ENCODE measurements at regions not wholly inside any gene's neighbourhood (a gene's known extent, or its start where the extent isn't known, plus 50 kb on each side); places are given as distances from the start of the nearest gene placed in this dataset.

- no peak for FAIRE-seq
- Histone ChIP-seq H3K4me1 (replicated peaks in 1 of 2; ENCODE audit: control insufficient read depth in 2 of 2, insufficient read depth in 2 of 2, low read length in 2 of 2) (no peaks in the 10 kb centered on the region), H3K9me1 (ENCODE audit: control insufficient read depth, insufficient read depth, low read length) (no peaks in the 10 kb centered on the region), H3K9me3 (replicated peaks; ENCODE audit: control insufficient read depth, insufficient read depth, low read depth, low read length) (no peaks in the 10 kb centered on the region), H3K4me2 (ENCODE audit: insufficient read depth, low read length) (no peak overlapping the region), H4K20me1 (replicated peaks; ENCODE audit: control insufficient read depth, insufficient read depth, low read length) (no peaks in the 10 kb centered on the region), H3K36me3 (ENCODE audit: control insufficient read depth, insufficient read depth, low read length) (no peaks in the 10 kb centered on the region), H3K79me2 (ENCODE audit: control insufficient read depth, insufficient read depth, low read length) (no peaks in the 10 kb centered on the region), H3K4me3 (no peak overlapping the region), H3K9ac (ENCODE audit: insufficient read depth in 1 of 2, low read depth in 2 of 2, low read length in 2 of 2) (no peak overlapping the region), H3K27me3 (ENCODE audit: control insufficient read depth in 2 of 2, insufficient read depth in 2 of 2, low read length in 2 of 2) (peaks cover 0 to 2% of the 10 kb centered on the region in 2 experiments; a peak in 3 of 5 replicates), H3K27ac (ENCODE audit: extremely low read depth, low read depth, low read length) (no peak overlapping the region), H2AFZ (ENCODE audit: low read depth, low read length) (no peak overlapping the region)
- ATAC-seq = no peak
- CTCF ChIA-PET (ENCODE audit: low intra/inter-chr PET ratio) = no interaction called here
- no peak for DNase-seq (ENCODE audit: extremely low read depth in 1 of 4, low spot score in 3 of 4)
- no TSS peak for BruUV-seq (replicated peaks)
- intact Hi-C loops (cut with micrococcal nuclease) = no loop called here
- TF ChIP-seq JUND (IDR thresholded peaks at IDR 0.05; ENCODE audit: borderline replicate concordance, low read depth, low read length) (no peak), JUND (tag; IDR thresholded peaks at IDR 0.05; ENCODE audit: borderline replicate concordance, low read depth, low read length) (no peak), RB1 (IDR thresholded peaks at IDR 0.05; ENCODE audit: low read depth) (no peak), TOE1 (IDR thresholded peaks at IDR 0.05; ENCODE audit: borderline replicate concordance) (no peak), TOE1 (CRISPR knock-in tag; IDR thresholded peaks at IDR 0.05; ENCODE audit: borderline replicate concordance, low read depth) (no peak), ZNF639 (CRISPR knock-in tag; conservative IDR thresholded peaks at IDR 0.05 in 1 of 2, IDR thresholded peaks at IDR 0.05 in 1 of 2) (no peak), ZKSCAN1 (IDR thresholded peaks at IDR 0.05; ENCODE audit: low read depth, low read length) (no peak), ZNF124 (CRISPR knock-in tag; IDR thresholded peaks at IDR 0.05) (no peak), ETV6 (IDR thresholded peaks at IDR 0.05; ENCODE audit: borderline replicate concordance in 1 of 2, low read depth in 2 of 2, low read length in 1 of 2) (no peak), ETV6 (CRISPR knock-in tag; IDR thresholded peaks at IDR 0.05; ENCODE audit: borderline replicate concordance) (no peak), MYNN (IDR thresholded peaks at IDR 0.05) (no peak), MYNN (CRISPR knock-in tag; IDR thresholded peaks at IDR 0.05) (no peak), DACH1 (IDR thresholded peaks at IDR 0.05; ENCODE audit: partially characterized antibody) (no peak), TRIM28 (IDR thresholded peaks at IDR 0.05) (no peak), FOXP1 (CRISPR knock-in tag; IDR thresholded peaks at IDR 0.05) (no peak), PTTG1 (tag; IDR thresholded peaks at IDR 0.05; ENCODE audit: low read depth) (no peak)
- in situ Hi-C loops (cut with MboI) = no loop called here
- POLR2A ChIA-PET = no interaction called here
Observed at GRCh38 chr13:48885027-48885395, 90.7 kb upstream of the FNDC3A start.

Measured in K562 (cell line).